ENCODE measurements at regions not wholly inside any gene's neighbourhood (a gene's known extent, or its start where the extent isn't known, plus 50 kb on each side); places are given as distances from the start of the nearest gene placed in this dataset.
"Not testable (repeated sequence)": the region's sequence is repeated elsewhere in the genome, so short reads cannot be mapped to it uniquely, and the experiment has no call there.

DNA sequence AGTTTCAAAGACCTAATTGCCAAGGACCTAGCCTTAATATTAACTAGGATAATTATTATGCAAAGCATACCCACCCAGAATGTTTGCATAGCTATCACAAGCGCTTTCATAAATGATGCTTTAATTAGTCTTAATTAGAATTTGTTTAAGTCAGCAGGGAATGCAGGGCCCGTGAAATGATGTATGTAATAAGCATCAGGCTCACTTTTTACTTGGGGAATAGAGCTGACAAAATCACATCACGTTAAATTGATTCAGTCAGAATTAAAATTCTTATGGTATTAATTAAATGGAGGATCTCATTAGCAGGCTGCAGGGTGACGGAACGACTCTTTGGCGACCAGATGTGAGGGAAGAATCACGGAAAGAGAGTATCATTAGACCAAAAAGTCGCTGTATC, 264.5 kb downstream of the GPD2 start:
- no peak for DNase-seq

DNA sequence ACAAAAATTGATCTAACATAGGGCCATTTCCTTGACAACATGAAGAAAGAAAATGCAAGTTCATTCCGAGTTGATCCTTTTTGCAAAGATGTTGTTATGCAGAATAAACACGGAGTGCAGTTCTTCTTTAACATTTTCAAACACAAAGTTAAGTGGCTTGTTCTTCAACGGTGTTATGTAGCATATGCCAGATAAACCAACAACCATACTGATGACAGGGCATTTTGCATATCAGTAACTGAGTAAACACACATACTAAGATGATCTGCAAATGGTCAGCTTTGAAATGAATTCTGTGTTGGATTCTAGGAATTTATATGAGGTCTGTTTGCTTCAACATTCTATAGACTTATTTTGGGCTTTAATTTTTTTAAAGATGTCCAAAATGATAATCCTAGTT, 266.4 kb downstream of the GPD2 start:
- no peak for DNase-seq

DNA sequence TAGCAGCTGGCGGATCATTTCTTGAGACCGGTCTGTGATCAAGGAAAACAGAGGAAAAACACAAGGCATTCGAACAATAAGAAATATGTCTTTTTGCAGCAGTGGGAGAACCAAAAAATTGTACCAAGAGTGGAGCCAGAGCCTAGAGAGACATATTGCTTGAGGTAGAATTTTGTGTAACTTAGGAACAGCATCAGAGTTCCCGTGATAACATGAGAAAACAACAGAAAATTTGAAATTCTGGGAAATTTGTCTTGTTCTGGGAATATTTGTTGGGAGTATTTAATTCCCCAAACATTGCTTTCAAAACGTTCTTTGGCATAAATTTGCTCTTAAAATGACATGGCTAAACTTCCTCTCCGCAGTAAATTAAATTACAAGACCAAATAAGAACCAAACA, 267.5 kb downstream of the GPD2 start:
- DNase-seq, result no peak

DNA sequence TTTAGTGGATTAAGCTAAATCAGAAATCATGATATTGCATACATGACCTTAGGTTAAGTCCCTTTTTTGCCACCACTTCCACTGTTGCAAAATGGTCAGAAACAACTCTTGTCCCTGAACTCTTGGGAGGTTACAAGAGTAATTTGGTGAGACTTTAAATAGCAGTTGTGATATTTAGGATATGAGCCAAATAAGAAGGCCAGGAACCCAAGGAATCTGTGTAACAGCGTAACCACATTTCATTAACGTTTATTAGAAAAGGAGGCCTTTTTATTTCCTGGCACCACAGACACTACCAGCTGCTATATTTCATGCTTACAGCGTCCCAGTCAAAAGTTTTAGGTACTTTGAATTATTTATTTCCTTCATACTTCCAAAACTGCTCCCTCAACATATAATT, 268.0 kb downstream of the GPD2 start:
- DNase-seq, result no peak

DNA sequence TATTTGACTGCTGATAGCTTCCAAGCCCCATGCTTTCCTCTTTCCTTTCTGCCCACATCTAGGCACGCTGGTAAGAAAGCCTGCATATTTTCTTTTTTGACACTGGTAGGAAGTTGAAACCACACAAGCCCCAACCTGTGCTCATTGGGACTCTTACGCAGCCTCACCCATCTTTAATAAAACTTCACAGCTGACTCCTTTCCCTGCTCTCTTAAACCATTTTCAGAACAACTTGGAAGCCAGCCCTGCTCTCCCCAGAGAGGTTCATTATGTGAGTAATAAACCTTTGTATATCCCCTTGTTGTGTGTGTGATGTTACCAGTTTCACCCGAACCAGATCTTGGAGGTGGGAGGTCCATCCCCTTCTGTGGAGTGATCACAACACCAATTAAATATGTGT, 268.4 kb downstream of the GPD2 start:
- DNase-seq, result no peak

DNA sequence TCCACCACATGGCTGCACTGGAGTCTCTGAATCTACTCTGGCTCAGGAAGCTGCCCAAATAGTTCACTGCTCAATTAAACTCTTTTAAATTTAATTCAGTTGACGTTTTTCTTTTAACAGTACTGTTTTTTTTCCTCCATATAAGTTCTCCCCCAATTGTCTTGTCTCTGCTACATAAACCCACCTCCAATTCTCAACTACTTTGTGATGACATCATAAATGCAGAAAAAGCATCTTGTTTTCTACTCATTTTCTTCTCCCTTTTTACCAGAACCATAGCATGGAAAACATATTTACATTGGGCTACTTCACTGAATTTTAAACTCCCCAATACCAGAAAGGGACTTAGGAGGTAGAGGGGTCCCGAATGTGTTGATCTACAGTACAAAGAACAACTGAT, 270.4 kb downstream of the GPD2 start:
- DNase-seq, result no peak

DNA sequence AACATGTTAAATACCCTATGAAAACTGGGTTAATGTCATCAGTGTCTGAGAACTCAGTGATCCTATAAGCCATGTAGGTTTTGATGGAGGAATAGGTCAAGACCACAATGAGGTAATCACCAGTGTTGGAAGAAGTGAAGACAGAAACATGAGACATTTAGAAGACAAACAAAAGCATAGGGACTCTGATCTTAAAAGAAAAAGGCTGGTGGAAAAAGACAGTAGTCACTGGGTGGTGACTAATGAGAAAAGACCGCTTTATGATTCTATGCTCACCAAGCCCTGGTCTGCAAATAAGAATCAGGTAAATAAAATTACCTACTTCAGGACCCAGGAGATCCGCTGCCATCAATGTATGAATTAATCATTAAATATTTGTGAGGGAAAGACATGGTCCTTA, 271.9 kb downstream of the GPD2 start:
- DNase-seq, result no peak

DNA sequence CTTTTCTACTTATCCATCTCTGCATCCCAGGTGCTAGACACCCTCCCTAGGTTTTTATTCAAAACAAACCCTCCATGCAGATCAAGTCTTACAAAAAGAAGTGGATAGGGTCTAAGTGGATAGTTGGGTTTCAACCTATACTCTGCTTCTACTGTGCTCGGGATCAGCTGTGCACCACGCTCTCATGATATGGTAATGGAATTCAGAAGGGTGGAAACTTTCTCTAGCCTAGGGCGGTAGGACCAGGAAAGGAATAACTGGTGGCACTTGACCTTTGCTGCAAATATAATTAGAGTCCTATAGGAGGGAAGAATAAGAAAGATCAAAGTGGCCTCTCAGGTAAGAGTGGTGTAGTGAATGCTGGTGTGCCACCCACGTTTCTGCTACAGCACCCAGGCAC, 272.9 kb downstream of the GPD2 start:
- no peak for DNase-seq

DNA sequence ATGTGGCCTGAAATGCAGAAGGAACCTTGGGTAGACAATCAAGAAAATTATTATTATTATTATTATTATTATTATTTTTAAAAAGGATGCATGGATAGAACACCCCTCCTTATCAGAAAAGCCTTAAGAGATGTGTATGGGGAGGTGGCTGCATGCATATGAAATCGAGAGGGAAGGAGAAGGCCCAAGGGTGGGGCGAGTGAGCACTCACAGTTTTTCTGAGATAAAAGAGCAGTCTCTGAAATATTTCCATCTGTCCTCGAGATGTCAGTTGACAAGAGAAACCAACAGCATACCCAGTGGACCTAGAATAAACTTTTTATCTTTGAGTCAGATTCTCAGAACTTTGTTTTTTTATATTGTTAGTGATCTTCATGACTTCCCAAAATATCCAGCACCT, 282.9 kb downstream of the GPD2 start:
- DNase-seq, result no peak

DNA sequence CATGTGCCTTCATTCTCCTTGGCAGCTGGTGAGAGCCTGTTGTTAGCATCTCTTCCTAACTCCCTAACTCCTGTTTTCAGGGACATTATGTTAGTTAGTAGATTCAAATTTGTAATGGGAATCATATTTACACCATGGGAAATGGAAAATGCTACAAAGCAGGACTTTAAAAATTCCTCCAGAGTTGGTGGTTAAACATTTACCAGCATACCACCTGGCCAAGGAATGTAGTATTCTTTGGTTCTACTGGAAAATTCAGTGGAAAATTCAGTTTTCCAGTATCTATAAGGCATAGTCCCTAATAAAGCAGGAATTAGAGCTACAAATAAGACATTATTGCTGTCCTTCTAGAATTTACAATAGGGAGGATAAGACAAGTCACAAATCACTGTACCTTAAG, 291.7 kb downstream of the GPD2 start:
- no peak for DNase-seq

DNA sequence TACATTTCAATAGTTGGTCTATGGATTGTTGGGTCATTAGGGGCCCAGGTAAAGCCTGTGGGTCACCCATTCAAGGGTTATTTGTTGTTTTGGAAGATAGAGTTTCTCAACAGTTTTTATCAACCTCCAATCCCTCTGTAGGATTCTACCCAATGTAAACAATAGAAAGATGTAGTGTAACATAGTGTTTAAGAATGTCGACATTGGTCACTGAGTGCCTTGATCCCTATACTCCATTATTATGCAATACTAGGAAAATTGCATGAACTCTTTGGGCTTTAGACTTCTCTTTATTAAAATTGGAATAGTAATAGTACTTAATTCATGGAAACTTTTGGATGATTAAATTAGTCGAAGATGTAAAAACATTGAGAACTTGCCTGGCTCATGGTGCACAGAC, 292.1 kb downstream of the GPD2 start:
- DNase-seq, result no peak

DNA sequence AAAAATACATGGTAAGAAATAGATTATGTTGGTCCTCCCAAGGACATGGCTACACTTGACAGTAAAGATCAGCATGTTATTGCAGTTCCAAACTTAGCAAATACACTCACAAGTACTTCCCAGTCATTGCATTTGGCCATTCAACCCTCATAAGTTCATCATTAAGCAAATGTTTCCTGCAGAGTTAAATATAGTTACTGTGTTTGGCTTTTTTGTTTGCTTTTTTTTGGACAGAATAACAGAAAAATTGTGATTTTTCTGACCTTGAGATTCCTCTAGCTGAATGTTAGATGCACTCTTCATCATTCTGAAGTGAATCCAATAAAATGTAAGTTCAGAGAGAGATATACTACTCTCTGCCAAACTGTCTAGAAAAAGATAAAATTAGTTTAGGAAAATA, 295.3 kb downstream of the GPD2 start:
- DNase-seq, result no peak

DNA sequence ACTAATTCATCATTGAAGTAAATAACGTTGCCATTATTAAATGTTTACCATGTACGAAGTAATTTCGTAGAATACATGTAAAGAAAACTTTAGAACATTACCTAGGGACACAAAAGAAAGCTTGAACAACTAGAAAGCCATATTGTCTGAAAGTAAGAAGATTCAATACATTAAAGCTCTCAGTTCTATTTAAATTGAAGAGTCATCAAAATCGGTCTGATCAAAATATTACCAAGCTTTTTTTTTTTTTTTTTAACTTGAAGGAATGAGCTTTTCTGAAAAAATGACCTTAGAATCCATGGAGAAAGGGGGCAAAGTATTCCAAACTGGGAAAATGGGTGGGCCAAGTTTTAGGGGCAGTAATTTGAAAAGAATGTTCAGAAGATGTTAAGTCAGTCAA, 300.8 kb downstream of the GPD2 start:
- DNase-seq, result no peak

DNA sequence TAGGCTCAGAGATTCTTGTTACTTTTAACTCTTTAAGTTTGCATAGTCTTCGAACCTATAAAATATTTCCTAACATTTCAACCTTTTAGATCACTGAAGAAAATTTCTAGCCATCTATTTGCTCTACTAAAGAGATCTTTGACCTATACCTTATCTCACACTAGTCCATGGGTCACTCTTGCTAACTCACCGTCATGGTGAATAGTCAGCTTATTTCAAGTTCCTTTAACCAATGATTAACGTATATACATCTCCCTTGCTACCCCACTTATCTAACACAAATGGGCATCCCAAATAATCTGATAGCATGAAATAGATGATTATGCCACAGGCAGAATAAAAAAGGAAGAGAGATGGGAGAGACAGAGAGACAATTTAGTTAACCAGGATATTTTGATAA, 303.1 kb downstream of the GPD2 start:
- DNase-seq, result no peak

DNA sequence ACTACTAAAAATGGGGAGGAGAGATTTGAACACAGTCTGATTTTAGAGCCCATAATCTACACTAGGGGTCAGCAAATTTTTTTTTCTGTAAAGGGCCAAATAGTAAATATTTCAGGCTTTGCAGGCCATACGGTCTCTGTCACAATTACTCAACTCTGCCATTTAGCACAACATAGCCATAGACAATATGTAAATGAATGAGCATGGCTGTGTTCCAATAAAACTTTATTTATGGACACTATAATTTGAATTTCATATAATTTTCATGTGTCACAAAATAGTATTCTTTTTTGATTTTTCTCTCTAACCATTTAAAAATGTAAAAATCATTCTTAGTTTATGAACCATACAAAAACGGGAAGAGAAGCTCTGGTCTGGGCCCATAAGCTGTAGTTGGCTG, 309.4 kb downstream of the GPD2 start:
- no peak for DNase-seq

DNA sequence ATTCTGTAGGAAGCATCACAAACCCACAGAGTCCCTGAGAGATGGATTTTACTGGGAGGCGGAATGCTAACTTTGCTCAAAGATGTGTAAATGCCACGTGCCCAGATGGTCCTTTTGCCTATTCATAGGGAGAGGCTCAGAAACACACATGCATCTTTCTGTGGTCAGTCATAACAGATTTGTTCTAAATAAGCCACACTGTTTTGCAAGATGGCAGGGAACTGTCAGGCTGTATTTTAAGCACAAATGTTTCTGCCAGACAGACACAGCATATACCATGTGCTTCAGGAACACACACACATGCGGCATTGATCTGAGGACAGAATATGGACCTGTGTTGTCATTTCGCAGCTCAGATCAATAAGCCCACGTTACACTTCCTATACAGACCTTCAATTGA, 312.0 kb downstream of the GPD2 start:
- no peak for DNase-seq

DNA sequence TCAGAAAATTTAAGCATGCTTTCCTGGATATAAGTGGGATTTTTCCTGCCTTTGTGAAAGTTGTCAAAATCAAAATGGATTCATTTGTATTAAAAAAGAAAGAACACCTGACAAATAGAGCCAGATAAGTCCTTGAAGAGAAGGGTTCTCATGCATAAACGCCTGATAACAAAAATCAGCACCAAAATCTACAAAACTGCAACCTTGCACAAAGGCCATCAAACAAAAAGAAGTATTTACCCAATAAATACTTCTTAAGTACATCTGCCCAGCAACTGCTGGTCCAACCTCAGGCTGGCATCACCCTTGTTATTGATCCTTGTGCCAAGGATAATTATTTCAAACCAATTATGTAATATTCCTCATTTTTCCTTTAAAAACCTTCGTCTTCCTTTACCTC, 315.9 kb downstream of the GPD2 start:
- DNase-seq, result no peak

DNA sequence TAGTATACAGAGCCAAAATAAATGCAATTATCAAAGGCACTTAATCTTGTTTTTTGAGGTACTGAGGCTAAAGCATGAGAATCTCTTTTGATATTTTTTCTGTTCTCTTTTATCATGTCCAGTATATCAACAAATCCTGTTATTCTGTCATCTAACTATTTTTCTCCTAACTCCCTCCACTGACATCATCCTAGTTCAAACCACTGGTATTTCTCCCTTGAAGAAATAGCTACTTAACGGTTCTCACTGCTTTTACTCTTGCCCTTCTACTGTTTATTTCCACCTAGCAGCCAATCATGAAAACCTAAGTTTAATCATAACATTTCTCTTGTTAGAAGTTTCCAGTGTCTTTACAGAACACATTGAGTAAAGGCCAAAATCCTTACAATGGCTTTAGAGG, 317.6 kb downstream of the GPD2 start:
- no peak for DNase-seq

DNA sequence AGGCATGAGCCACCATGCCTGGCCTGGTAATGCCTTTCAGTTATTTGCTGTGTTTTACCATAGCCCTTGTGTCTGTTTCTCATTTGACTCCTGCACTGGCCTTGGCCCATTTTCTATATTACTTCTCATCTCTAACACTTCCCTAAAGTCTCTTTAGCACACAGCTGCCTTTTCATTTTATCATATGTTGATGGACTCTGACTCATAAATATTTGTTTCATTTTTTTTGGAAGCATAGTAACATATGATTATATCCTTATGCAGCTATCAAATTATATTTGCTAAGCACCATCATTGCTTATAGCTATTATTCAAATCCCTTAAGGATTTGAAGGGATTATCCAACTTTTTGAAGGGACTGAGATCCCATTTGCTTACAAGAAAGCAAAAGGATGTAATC, 320.3 kb downstream of the GPD2 start:
- DNase-seq, result no peak

DNA sequence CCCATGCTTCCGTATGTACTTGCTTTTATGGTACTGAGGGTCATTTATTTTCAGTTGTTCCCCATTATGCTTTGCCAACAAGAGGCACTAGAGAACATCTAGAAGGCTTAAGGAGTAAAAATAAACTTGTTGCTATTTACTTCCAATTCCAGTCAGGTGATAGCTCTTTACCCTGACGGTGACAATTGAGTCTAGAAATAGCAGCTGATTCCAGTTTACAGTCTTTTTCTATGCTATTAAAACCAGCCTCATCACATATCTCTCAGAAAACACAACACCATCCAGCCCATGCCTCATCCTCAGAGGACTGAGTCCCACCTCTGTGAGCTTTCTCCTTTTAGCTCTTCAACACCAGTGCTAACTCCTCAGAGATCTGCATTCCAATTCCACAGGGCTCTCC, 327.0 kb downstream of the GPD2 start:
- DNase-seq, result no peak

DNA sequence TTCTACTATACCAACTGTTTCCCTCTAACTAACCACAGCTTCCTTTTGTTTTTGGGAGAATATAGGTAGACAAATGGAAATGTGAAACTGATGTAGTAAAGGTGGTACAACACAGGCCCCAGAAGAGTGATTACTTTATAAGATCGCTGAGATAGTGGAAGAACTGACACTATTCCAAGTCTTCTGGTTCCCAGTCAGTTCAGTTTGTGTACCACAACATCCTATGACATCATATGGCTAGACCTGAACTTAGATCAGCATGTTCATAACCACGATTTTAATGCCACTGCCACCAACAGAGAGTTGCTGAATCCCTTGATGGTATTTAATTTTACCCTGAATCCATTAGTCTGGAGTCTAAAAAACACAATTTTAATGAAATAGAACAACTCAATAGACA, 328.9 kb downstream of the GPD2 start:
- DNase-seq, result no peak

DNA sequence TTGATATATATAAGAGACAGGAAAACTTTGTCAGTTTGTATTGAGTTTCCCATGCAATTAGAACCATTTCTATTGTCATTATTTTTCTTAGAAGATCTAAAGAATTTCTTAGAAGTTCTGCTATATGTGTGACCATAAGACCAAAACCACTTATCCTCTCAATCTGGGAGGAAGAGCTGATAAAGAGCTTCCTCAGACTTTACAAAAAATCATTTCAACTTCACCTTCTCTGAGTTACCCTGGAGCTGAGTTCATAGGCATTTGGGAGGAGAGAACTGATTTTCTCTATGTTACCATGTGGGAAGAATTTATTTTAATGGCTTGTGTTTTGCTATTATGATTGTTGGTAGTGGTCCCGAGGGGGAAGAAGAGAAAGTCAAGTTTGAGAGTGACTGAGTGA, 329.3 kb downstream of the GPD2 start:
- no peak for DNase-seq

DNA sequence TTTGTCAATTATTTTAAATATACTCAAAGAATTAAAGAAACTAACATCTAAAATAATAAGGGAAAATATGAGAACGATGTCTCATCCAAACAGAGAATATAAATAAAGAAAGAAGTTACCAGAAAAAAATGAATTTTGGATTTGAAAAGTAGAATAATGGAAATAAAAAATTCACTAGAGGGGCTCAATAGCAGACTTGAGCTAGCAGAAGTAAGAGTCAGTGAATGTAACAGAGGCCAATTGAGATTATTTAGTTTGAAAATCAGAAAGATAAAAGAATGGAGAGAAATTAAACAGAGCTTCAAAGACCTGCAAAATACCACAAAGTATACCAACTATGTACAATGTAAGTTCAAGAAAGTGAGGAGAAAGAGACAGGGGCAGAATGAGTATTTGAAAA, 333.6 kb downstream of the GPD2 start:
- DNase-seq, result no peak

DNA sequence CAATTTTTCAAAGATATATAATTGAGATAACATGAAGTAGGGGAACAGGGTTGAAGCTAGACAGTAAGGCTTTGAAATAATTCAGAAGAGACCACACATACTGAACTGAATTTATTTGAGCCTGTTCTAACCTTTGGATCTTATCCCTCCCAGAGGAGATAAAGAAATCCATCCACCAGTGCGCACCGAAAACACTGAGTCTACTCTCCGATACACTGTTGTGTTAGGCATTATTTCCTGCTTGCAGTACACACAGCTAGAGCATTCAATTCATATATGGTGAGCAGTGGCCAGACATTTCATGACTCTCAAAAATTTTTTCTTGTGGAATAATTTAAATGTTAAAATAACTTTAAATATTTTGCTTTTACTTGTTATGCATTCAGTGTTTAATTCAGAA, 342.7 kb downstream of the GPD2 start:
- no peak for DNase-seq

DNA sequence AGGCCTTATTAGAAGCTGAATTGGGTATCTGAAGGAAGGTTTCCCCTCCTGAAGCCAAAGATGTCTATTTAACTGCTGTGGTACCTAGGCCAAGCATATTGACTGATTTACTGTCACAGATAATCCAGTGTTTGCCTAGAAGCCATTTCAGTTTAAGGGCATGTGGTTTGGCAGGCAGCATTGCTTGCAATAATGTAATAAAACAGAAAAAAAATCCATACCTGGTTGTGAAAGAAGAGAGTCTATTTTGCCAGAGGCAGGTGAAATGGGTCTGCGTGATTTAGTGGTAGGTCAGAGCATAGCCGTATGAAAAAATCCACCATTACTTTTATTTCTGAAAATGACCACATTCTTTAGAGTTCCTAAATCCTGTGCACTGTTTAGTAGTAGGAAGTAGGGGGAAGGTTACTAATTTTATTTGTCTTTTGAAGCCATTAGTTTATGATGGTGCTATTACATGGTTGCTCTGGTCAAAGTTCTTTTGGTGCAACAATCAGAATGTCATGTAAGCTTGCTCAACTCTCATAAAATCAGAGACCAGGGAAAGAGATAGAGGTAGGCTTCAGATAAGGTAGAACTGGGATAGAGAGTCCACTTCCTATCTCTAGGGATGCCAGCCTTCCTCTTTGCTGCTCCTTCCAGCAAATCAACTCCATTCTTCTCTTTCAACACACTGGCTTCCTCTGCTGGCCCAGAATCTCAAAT, 343.4 kb downstream of the GPD2 start:
- DNase-seq, result no peak

DNA sequence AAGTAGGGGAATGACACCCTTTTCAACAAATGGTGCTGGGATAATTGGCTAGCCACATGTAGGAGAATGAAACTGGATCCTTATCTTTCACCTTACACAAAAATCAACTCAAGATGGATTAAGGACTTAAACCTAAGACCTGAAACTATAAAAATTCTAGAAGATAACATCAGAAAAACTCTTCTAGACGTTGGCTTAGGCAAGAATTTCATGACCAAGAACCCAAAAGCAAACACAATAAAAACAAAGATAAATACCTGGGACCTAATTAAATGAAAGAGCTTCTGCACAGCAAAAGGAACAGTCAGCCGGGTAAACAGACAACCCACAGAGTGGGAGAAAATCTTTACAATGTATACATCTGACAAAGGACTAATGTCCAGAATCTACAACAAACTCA, 345.5 kb downstream of the GPD2 start:
- not testable (repeated sequence) for DNase-seq

Measured in NCI-H748 treated with DMSO at 0.1 percent for 48 hours (cell line).